Left lung (tissue), 4 donors: ENCODE measurements at regions not wholly inside any gene's neighbourhood (a gene's known extent, or its start where the extent isn't known, plus 50 kb on each side); places are given as distances from the start of the nearest gene placed in this dataset.

ENCODE experiments used
- ATAC-seq: fragments of 200-7000 bp; cut with Tn5 transposase; one replicate; pipeline ENCODE4 v1.9.1; 2020; ENCODE audit warnings: moderate library complexity
- DNase-seq, 4 donors: peaks; one replicate each; pipeline ENCODE4 v3.0.0-alpha.2; 2013 to 2020
- H3K27ac ChIP-seq, 2 donors: fragments of 200-600 bp; sonication (generic) in 1 of 2; one replicate each; pipeline versions ENCODE4 v1.5.0 to v1.8.0; 2020 to 2021
- H3K27me3 ChIP-seq, 2 donors: fragments of 200-600 bp; sonication (generic) in 1 of 2; one replicate each; pipeline versions ENCODE4 v1.5.0 to v1.8.0; 2020 to 2021
- H3K36me3 ChIP-seq, 2 donors: fragments of 200-600 bp; sonication (generic) in 1 of 2; one replicate each; pipeline versions ENCODE4 v1.5.0 to v1.8.0; 2020 to 2021
- H3K4me1 ChIP-seq, 2 donors: fragments of 200-600 bp; one replicate each; pipeline ENCODE4 v1.8.0; 2021
- H3K4me3 ChIP-seq, 2 donors: fragments of 200-600 bp; sonication (generic) in 1 of 2; one replicate each; pipeline versions ENCODE4 v1.5.0 to v1.8.0; 2020 to 2021; ENCODE audit warnings: mild to moderate bottlenecking in 1 of 2
- H3K9me3 ChIP-seq, 2 donors: fragments of 200-600 bp; sonication (generic) in 1 of 2; one replicate each; pipeline versions ENCODE4 v1.5.0 to v1.8.0; 2020 to 2021
- CTCF ChIP-seq, 2 donors: fragments of 200-600 bp; sonication (generic) in 1 of 2; IDR thresholded peaks; one replicate each; pipeline versions ENCODE4 v1.5.0 to v1.8.0; 2021; ENCODE audit warnings: antibody characterized with exemption in 2 of 2
- intact Hi-C, 2 donors: fragments of 100-400 bp; cut with DNase I; formaldehyde crosslinking; loops; one replicate each; pipeline versions ENCODE4 v1.11.2 to v1.14.2; 2022
- donor health status: DM: no; HTN: yes; CAD: no.
- donor health status: DM: no; HTN: no; CAD: no.

DNA sequence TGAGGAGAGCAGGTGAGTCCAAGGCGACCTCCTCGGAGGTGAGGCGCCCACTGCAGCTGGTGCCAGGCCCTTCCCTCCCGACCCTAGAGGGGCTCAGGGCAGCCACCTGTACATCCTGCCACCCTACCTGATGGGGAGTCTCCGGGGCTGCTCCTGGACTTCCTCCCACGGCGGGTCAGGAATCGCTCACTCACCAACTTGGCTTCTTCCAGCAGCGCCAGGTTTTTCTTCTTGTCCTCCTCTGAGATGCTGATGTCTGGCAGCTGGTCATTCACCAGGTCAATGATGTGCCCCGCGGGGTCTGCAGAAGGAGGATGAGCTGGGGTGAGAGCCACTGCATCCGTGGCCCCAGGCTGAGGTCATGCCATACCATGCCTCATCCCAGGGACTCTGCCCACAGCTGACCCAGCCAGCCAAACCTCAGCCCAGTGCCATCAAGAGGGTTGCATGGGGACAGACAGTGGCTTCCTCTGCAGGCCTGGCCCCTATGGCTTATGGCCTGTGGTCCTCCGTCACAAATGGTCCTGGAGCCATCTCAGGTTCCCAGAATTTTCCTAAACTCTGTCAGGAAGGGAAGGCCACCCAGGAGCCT, 61.0 kb upstream of the LYVE1 start:
- Histone ChIP-seq H3K4me1 (peaks cover 0 to 9% of the 10 kb centered on the region in 2 donors), H3K27me3 (no peaks in the 10 kb centered on the region), H3K9me3 (no peaks in the 10 kb centered on the region), H3K36me3 (no peaks in the 10 kb centered on the region), H3K4me3 (no peak overlapping the region), H3K27ac (no peak overlapping the region)
- TF ChIP-seq CTCF (IDR thresholded peaks at IDR 0.05) = no peak
- intact Hi-C loops = loop anchor here in 1 of 2 donors (10.0 kb wide), 1 partner anchor 105 kb away; no protein-coding TSS in a partner anchor
- no peak for DNase-seq
- ATAC-seq = no peak

- Histone ChIP-seq H3K27me3 (no peaks in the 10 kb centered on the region), H3K4me3 (no peak overlapping the region), H3K36me3 (no peaks in the 10 kb centered on the region), H3K9me3 (no peaks in the 10 kb centered on the region), H3K27ac (no peak overlapping the region), H3K4me1 (peaks cover 4 to 17% of the 10 kb centered on the region in 2 donors)
- no peak for ATAC-seq
- intact Hi-C loops = loop anchor here in 1 of 2 donors (10.0 kb wide), 1 partner anchor 106 kb away; no protein-coding TSS in a partner anchor
- no peak for DNase-seq
- no peak for TF ChIP-seq CTCF (IDR thresholded peaks at IDR 0.05)
Observed at GRCh38 chr11:10628508-10629236, 60.2 kb upstream of the LYVE1 start.

DNA sequence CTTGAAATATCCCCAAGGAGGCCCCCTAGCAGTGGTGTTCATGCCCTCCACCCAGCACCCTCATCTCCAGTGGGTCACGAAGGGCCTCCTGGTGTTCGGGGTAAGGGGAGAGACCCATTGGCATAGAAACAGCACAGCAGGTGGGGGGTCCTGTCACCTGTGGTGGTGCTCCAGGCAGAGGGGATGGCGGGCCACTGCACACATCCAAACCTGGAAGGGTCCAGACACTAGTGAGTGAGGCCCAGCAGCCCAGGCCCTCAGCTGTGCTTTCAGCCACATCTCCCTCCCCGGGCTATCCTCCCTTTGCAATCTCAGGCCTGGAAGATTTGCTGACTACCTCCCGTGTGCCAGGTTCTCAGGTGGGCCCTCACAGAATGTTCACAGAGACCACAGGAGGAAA, 59.4 kb upstream of the LYVE1 start:
- intact Hi-C loops = loop anchor here in 1 of 2 donors (10.0 kb wide), 1 partner anchor 107 kb away; no protein-coding TSS in a partner anchor

DNA sequence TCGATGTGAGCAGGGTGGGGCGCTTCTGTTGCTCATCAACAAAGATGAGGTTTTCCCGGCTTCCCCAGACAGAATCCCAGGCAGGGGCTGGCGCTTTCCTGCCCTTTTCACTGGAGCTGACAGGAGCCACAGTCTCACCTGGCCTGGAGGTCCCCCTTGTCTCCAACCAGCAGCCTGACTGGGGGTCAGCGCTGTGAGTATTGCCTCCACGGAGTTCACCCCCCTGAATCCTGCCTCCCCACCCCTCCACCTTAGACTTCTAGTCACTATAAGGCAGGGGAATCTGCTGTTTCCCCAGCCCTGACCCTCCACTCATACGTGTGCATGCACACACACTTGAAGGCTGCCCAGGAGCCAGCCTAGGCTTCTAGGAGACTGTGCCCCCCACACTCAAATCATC, 58.8 kb upstream of the LYVE1 start:
- intact Hi-C loops = loop anchor here in 1 of 2 donors (10.0 kb wide), 1 partner anchor 108 kb away; no protein-coding TSS in a partner anchor
- Histone ChIP-seq H3K36me3 (no peaks in the 10 kb centered on the region), H3K27ac (no peak overlapping the region), H3K4me3 (no peak overlapping the region), H3K27me3 (no peaks in the 10 kb centered on the region), H3K4me1 (peaks cover 5 to 31% of the 10 kb centered on the region in 2 donors), H3K9me3 (no peaks in the 10 kb centered on the region)
- TF ChIP-seq CTCF (IDR thresholded peaks at IDR 0.05) = no peak
- DNase-seq = no peak
- ATAC-seq = no peak

More for the DNA sequence above, 59.4 kb upstream of the LYVE1 start:
- no peak for TF ChIP-seq CTCF (IDR thresholded peaks at IDR 0.05)
- DNase-seq (no peak), ATAC-seq (no peak)
- Histone ChIP-seq H3K4me1 (peaks cover 5 to 26% of the 10 kb centered on the region in 2 donors), H3K9me3 (no peaks in the 10 kb centered on the region), H3K27me3 (no peaks in the 10 kb centered on the region), H3K4me3 (no peak overlapping the region), H3K27ac (no peak overlapping the region), H3K36me3 (no peaks in the 10 kb centered on the region)

- no peak for ATAC-seq
- Histone ChIP-seq H3K27me3 (no peaks in the 10 kb centered on the region), H3K4me1 (peaks cover 5 to 34% of the 10 kb centered on the region in 2 donors), H3K9me3 (no peaks in the 10 kb centered on the region), H3K27ac (no peak overlapping the region), H3K4me3 (no peak overlapping the region), H3K36me3 (no peaks in the 10 kb centered on the region)
- intact Hi-C loops = loop anchor here in 1 of 2 donors (10.0 kb wide), 1 partner anchor 109 kb away; no protein-coding TSS in a partner anchor
- TF ChIP-seq CTCF (IDR thresholded peaks at IDR 0.05) = no peak
- DNase-seq = no peak
Observed at GRCh38 chr11:10625982-10626311, 57.5 kb upstream of the LYVE1 start.
